Iris pigment epithelial cell (primary cell): ENCODE measurements at regions not wholly inside any gene's neighbourhood (a gene's known extent, or its start where the extent isn't known, plus 50 kb on each side); places are given as distances from the start of the nearest gene placed in this dataset.
"Not testable (repeated sequence)": the region's sequence is repeated elsewhere in the genome, so short reads cannot be mapped to it uniquely, and the experiment has no call there.

Experiments used
- DNase-seq: peaks from one replicate; pipeline ENCODE4 v3.0.0-alpha.2; 2011; ENCODE audit warnings: low read depth

DNA sequence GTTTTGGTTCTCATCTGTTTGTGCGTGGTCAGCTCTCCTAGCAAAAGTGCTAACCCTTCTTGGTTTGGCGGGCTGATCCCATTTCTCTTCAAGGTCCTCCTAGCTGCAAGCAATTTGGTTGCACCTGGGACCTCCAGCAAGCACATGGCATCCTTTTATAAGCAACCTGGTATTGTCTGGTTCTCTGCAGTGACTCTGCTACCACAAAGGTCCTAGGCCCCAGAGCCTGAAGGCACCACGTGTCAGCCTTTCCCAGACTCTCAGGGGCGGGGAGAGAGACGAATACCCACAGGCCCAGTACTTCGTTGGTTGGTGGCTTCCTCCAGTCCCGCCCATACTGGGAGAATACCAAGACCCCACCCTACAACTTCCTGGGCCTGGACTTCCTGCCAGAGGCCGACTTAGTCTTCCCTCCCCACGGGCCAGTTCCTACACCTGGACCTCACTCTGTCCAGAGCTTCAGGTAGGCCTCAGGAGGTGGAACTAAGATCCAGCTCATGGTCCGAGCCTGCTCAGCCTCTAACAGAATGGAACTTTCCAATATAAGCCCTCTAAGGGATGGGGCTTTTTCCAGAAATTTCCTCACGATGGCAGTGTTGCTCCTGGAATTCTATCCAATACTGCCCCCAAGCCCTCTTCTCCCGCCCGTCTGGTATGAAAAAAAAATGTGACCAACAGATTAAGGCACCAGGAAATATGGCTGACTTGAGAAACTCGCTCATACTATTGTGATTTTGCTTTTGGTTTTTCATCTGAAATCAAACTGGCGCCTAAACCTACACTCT, 192.5 kb upstream of the STK26 start:
- peak; percentile 43 for DNase-seq

GRCh38 chrX:131831185-131831520, 191.9 kb upstream of the STK26 start:
- no peak for DNase-seq

DNA sequence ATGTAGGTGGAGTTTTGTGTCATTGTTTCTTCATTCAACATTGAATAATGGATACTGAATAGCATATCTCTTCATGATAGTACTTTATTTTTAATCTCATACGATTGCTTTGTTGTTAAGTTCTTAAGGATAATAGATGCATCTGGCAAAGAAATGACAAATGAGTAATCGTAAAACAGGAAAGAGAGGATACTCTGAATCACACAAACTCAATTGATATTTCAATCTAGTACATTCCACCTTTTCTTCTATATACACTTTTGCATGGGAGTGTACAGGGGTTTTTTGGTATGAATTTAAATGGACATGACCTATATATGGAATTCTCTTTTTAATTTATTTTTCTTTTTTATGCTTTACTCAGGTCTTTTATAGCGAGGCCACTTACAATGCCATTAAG, 186.9 kb upstream of the STK26 start:
- DNase-seq: no peak

GRCh38 chrX:131837325-131837724, 185.8 kb upstream of the STK26 start:
- no peak for DNase-seq

DNA sequence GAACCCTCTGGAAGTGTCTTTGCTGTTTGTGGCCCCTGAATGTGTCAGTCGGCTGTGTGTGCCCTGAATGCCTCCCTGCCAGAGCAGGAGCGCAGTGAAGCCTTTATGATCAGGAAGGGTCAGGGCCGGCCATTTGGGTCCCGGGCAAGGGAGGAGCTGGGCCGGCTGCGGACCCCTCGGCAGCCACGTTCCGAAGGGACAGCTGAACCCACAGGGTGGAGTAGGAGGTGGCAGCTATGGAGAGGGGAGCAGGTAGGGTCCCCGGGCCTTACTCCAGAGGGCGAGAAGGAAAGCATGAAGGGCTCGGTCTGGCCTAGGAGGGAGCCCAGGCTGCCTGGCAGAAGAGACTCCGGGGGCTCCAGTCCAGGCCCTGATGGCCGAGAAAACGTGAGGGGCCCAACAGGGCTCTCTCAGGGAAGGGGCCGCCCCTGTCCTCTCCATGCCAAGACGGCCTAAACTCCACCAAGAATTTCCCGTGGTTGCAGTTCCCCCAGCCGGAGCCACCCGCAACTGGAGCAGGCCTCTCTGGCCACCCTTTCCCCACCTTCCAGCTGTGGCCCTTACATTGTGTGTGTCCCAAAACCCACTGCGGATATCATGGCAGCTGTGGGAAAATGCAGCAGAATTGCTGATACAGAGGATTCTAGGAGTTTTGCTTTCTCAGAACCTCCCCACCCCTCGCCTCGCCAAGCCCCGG, 182.2 kb upstream of the STK26 start:
- no peak for DNase-seq

DNA sequence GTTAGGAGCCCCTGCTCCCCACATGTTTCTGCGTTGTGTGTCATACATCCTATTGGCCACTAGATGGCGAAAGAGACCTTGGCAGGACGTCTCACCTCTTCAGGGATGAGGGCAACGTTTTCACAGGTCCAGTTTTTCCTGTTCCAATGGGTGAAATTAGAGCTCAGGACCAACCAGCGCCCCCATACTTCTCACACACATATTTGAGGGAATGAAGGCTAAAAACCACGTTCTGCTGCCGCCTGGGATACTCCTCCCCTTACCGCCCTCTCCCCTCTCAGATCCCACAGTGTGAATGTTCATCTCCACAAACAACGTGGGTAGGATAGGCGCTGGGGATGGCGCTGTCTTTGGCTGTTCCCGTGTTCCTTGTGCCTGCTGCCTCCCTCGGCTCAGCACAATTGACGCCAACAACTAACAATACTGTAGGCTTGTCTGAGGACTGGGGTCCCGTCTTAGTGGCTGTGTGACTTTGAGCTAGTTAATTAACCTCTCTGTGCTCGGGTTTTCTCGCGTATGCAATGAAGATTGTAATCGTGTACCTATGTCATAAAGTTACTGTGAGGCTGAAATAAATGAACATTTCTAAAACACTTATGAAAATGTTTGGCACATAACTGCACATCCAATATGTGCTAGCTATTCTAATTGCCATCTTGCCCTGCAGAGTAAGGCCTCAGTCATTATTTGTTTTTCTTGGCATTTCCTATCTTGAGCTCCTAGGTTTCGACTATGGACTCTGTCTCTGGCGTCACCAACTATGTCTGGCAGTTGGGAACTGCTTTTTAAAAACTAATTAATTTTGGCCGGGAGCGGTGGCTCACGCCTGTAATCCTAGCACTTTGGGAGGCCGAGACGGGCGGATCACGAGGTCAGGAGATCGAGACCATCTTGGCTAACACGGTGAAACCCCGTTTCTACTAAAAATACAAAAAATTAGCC, 181.3 kb upstream of the STK26 start:
- peak; percentile 48 for DNase-seq

DNA sequence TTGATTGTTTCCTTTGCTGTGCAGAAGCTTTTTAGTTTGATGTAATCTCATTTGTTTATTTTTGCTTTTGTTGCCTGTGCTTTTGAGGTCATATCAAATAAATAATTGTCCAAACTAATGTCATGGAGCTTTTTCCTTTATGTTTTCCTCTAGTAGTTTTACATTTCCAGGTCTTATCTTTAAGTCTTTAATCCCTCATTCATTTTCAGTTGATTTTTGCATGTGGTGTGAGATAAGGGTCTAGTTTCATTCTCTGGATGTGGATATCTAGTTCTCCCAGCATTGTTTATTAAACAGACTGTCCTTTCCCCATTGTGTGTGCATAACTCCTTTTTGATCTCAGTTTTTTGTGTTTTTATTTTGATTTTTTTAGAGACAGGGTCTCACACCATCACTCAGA, 179.1 kb upstream of the STK26 start:
- DNase-seq: no peak

GRCh38 chrX:131845201-131845600, 177.9 kb upstream of the STK26 start:
- no peak for DNase-seq

- DNase-seq: no peak
These were observed 177.3 kb upstream of the STK26 start for GRCh38 chrX:131845771-131846170.

DNA sequence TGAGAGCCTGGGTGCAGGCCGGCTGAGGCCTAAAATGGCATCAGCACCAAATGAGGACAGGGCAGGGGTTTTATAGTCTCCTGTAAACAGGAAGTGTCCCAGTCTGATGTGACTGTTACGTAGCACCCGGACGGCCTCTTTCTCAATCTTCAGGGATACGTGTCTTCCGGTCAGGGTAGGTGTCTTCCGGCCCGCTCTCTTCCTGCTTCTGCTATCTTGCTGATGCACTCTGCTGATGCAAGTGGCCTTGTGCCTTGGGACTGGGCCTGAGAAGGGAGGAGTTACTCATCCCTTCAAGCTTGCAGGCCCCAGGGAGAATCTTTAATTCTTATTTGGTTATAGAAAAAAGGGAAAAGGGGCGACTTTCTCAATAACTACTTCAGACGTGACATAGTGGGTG, 172.1 kb upstream of the STK26 start:
- not testable (repeated sequence) for DNase-seq

- no peak for DNase-seq
These were observed 169.7 kb upstream of the STK26 start for GRCh38 chrX:131853440-131853839.

- no peak for DNase-seq
These were observed 168.5 kb upstream of the STK26 start for GRCh38 chrX:131854581-131854980.

DNA sequence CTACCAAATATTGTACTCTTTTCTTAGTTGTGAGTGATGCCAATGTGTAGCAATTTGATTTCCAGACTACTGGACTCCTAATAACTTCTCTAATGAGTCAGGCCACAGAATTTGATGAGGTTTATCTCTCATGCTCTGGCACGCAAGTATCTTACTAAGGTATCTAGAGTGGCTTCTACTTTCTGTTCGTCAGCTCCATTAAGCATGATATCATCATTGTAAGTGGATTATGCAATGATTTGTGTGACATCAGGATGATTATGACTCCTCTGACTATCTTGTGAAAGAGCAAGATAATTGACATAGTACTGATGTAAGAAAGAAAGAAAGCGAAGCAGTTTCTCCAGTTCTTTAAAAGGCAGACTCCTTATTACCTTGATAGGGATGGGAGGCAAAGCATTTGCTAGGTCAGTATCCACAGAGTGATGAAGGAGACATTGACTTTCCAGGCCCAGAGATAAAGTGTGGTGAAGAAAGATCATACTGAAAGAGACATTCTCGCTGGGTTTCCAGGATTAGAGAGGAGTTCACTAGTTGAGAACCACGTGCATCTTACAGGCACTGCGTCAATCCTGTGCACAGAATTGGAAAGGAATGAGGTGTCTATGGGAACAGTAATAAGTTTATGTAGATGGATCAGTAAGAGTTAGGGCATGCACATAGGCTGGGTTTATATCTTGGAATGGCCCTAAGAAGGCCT, 161.9 kb upstream of the STK26 start:
- no peak for DNase-seq

- no peak for DNase-seq
These were observed 160.8 kb upstream of the STK26 start for GRCh38 chrX:131862321-131862720.

DNA sequence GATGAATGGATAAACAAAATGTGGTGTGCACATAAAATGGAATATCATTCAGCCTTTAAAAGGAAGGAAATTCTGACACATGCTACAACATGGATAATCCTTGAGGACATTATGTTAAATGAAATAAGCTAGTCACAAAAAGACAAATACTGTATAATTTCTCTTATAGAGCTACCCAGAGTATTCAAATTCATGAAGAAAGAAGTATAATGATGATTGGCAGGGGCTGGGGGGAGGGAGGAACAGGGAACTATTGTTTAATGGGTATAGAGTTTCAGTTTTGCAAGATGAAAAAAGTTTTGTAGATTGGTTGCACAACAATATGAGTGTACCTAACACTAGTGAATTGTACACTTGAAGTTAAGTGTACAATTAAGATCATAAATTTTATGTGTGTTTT, 153.9 kb upstream of the STK26 start:
- no peak for DNase-seq

- no peak for DNase-seq
These were observed 148.8 kb upstream of the STK26 start for GRCh38 chrX:131874300-131874699.

- not testable (repeated sequence) for DNase-seq
These were observed 147.3 kb upstream of the STK26 start for GRCh38 chrX:131875827-131876226.

DNA sequence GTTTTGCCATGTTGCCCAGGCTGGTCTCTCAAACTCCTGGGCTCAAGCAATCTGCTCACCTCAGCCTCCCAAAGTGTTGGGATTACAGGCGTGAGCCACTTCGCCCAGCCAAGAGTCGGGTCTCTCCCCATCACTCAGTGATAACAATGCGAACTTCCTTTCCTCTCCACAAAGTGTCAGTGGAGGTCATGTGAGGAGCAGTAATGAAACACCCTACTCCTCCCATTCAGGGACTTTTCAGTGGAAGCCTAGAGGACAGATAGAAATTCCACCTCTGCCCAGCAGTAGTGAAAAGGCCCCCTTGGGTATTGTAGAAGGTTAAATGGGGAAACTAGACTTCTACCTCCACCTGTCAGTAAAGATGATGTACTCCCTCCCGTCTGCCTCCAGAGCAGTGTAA, 141.9 kb upstream of the STK26 start:
- DNase-seq: no peak

DNA sequence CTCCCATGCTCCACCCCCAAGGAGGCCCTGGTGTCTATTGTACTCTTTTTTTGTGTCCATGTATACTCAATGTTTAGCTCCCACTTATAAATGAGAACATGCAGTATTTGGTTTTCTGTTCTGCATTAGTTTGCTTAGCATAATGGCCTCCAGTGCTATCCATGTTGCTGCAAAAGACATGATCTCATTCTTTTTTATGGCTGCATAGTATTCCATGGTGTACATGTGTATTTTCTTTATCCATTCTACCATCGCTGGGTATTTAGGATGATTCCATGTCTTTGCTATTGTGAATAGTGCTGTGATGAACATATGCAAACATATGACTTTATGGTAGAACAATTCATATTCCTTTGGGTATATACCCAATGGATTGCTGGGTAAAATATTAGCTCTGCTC, 138.1 kb upstream of the STK26 start:
- DNase-seq: not testable (repeated sequence)

DNA sequence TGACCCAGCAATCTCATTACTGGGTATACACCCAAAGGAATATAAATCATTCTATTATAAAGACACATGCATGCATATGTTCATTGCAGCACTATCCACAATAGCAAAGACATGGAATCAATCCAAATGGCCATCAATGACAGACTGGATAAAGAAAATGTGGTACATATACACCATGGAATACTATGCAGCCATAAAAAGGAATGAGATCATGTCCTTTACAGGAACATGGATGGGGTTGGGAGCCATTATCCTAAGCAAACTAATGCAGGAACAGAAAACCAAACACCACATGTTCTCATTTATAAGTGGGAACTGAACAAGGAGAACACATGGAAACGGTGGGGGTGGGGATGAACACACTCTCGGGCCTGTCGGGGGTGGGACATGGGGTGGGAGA, 129.2 kb upstream of the STK26 start:
- not testable (repeated sequence) for DNase-seq

- peak; percentile 24 for DNase-seq
These were observed 128.1 kb upstream of the STK26 start for GRCh38 chrX:131894995-131895394.

GRCh38 chrX:131895807-131896206, 127.3 kb upstream of the STK26 start:
- no peak for DNase-seq
